Stimulated activated CD4-positive, alpha-beta T cell treated with anti-CD3 and anti-CD28 coated beads, Interleukin-15, amount 100 ng/mL, for 24 hours (primary cell): ENCODE measurements at regions not wholly inside any gene's neighbourhood (a gene's known extent, or its start where the extent isn't known, plus 50 kb on each side); places are given as distances from the start of the nearest gene placed in this dataset.

Source experiments
- DNase-seq: peaks from one replicate; pipeline ENCODE4 v3.0.0-alpha.2; 2020

DNA sequence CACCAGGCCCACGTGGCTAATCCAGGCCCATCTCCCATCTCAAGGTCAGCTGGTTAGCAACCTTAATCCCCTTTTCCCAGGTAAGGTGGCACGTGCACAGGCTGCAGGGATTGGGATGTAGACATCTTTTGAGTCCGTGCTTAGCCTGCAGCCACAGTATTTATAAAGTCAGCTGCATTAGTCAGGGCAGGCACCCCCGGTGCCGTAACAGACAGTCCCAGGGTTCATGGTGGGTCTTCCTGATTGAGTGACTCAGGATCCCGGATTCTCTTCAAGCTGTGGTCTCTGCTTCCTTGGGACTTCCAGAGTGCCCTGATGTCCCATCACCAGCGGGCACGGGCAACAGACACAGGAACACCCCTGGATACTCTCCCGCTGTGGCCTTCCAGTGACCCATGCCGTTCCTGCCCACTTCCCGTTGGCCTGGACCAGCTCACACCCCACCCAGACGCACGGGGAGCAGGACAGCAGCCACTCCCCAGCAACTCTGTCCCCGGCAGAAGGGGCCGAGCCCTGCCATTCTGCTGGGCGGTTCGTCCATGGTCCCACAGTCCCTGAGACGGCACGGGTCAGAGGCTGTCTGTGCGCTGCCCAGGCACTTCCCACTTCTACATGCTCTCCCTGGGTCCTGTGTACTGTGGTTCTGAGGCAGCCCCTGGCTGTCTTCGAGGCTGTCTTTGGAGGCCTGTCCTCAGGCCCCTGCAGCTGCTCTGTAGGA is 248.6 kb upstream of the GSE1 start:
- DNase-seq = no peak

DNA sequence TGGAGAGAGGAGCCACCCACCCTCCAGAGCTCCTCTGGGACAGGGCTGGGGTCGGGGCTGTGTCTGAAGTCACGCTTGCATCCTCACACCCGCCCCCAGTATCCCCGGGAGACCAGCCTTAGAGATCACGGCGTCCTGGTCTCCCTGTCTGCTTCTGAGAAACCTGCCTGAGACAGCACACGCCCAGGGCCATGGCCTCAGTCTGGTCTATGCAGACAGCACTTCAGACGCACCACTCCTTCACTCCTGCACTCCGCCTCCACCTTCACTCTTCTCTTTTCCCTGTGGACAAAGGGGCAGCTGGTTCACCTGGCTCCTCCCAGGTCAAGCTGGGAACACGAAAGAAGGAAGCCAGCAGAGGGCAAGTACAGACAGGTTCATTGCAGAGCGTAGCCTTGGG is 248.0 kb upstream of the GSE1 start:
- no peak for DNase-seq

DNA sequence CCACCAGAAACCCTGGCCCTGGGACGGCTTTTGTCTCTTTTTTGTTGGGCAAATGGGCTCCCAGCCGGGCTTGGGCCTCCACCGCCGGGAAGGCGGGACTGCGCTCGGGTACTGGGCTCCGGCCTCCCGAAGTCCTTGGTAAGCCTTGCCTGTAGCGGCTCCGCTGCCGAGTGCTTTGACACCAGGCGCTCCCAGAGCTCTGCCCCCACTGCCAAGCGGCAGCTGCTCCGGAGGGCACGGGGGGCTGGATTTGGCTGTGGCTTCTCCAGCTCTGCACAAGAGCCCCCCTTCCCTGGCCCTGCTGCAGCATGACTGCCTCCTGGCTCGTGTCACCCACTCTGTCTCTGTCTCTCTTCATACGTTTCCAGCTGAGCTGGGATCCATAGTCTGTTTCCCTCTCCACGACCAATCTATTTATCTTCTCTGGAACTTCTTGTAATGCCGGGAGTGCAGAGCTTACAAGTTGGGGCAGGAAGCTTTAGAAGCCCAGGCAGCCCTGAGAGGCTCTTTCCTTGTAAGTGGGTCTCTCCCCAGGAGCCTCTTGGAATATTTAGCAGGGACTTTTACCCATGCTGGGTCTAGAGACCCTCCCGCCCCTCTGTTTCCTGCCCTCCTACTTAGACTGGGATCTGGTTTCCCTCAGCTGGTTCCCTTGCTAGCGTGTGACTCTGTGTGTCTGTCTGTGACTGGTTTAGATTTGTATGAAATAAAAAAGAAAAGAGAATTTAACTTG is 246.9 kb upstream of the GSE1 start:
- no peak for DNase-seq

DNA sequence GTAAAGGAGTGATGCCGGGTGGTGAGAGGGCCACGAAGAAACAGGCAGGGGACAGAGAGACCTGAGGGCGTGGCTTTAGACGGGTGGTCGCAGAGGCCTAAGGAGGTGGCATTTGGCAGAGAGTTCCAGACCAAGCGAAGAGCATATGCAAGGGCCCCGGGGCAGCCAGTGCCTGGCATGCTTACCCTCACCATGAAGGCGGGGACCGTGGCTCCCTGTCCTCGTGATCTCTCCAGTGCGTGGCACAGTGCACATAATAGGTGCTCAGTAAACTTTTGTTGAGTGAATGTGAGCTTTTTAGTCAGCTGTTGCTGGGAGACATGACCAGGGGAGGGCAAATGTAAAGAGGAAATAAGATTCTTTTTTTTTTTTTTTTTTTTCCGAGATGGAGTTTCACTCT is 245.6 kb upstream of the GSE1 start:
- DNase-seq = no peak

DNA sequence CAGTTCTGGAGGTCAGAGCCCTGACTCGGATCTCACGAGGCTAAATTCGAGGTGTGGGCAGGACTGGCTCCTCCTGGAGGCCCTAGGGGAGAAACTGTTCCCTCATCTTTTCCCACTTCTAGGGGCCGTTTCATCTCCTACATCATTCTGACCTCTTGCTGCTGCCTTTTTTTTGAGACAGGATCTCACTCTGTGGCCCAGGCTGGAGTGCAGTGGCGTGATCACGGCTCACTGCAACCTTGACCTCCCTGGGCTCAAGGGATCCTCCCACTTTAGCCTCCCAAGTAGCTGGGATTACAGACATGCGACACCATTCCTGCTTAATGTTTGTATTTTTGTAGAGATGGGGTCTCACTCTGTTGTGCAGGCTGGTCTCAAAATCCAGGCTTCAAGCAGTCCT is 244.1 kb upstream of the GSE1 start:
- DNase-seq = no peak

DNA sequence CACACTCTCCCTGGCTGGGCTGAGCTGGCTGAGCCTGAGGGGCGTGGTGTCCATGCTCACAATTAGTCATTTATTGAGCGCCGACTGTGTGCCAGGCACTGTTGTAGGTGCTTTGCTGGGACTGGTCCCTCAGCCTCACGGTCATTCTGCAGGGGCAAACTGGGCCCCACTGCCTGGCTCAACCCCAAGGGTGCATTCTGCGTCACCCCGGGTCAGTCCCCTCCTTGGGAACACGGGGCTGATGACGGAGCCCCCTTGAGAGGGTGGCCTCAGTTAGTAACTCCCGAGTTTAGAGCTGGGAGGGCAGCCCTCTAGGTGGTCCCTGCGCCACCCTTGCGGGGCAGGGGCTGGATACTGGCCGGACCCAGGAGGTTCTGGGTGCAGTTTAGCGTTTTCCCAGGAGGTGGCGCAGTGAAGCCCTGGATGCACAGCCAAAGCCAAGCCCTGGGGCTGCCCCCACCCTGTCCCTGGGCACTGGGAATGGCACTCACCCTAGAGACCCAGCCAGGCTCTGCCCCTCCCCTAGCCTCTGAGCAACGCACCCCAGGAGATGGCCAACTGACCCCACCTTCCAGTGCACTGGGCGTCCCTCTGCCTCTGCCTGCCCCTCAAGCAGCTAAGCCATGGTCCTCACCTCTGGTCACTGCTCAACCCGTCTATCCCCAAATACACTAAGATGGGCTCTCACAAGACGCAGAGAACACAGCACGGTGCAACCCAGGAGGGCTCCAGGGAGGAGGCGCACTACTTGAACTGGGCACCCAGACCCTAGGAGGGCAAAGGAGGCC is 243.2 kb upstream of the GSE1 start:
- DNase-seq = peak; percentile 68

DNA sequence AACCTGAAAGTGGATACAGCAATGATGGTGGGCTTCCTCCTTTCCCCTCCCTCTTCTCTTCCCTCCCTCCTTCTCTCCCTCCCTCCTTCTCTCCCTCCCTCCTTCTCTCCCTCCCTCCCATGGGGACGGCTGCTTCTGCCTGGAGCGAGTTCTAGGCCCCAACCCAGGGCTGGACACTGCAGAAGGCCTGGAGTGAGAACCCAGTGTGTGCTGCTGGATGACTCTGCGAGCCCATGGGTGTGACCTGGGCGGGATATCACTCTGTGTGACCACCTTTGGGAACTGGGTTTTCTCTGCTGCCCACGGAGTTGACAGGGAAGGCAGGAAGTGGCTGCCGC is 242.6 kb upstream of the GSE1 start:
- no peak for DNase-seq

DNA sequence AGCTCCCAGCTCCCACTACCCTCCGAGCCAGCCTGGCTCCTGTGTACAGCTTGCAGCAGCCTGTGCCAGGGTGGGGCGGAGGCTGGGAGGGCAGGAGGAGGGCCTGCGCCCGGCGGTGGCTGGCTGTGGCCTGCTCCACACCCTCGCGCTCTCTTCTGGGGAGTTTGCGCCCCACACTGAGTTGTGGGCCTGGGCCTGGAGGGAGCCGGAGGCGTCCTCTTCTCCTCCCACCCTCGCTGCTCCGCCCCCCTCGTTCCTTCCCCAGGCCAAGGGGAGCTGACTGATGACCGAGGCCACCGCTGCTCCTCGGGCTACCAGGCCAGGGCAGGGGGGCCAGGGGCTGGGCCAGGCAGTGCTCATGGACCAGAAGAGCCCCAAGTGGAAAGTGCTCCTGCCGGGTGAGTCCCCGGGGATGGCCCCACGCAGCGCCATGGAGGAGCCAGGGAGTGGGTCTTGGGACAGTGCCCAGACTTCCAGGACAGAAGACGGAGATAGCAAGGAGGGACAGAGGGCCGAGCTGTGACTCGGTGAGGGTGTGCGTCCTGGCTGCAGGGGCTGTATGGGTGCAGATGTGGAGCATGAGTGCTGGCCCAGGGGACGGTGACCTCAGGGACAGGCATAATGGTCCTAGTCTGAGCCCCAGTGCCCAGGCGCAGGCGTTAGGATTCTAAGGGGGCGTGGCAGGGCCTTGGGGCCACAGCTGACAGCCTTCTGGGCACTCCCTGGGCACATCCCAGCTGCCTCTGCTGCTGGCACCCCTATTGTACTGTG is 242.1 kb upstream of the GSE1 start:
- DNase-seq = no peak

DNA sequence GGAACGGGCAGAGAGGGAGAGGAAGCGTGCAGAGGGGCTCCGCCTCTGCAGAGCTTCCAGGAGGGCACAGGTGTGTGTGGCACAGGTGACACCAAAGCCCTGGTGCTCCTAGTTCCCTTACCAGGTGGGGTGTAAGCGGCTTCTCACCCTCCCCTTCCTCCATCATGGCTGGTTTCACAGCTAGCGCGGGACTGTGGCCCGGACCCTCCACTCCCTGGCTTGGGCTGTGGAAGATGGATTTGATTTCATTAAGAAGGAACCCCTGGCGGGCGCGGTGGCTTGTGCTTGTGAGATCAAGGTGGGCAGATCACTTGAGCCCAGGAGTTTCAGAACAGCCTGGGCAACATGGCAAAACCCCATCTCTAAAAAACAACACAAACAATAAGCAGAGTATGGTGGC is 241.2 kb upstream of the GSE1 start:
- no peak for DNase-seq

DNA sequence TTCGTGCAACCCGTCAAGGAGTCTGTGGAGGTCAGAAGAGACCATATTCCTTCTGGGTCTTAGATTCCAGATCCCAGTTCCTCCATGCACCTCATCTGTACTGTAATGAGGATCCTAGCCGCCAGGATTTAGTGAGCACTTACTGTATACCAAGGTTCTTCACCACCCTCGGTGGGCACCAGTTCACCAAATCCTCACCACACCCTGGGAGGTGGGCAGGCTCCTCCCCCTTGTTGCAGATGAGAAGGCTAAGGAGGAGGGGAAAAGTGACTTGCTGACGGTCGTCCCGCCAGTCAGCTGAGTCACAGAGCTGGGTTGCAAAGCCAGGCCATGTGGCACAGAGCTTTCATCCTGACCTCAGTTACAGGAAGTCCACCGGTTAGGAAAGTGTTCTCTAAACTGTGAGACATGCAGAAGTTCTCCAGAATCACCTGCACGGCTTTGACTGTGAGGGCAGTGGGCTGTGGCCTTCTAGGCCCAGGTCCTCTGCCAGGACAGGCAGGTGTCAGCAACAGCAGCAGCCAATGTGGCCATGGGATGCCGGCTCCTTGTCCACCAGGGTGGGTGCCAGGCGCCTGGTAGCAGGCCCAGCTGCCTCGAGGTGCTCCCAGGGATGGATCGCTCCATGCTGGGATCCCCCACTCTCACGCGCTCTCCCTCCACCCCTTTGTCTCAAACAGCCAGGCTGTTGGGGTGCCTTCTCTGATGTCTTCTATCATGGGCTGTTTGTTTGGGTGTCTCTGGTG is 240.3 kb upstream of the GSE1 start:
- peak; percentile 54 for DNase-seq

DNA sequence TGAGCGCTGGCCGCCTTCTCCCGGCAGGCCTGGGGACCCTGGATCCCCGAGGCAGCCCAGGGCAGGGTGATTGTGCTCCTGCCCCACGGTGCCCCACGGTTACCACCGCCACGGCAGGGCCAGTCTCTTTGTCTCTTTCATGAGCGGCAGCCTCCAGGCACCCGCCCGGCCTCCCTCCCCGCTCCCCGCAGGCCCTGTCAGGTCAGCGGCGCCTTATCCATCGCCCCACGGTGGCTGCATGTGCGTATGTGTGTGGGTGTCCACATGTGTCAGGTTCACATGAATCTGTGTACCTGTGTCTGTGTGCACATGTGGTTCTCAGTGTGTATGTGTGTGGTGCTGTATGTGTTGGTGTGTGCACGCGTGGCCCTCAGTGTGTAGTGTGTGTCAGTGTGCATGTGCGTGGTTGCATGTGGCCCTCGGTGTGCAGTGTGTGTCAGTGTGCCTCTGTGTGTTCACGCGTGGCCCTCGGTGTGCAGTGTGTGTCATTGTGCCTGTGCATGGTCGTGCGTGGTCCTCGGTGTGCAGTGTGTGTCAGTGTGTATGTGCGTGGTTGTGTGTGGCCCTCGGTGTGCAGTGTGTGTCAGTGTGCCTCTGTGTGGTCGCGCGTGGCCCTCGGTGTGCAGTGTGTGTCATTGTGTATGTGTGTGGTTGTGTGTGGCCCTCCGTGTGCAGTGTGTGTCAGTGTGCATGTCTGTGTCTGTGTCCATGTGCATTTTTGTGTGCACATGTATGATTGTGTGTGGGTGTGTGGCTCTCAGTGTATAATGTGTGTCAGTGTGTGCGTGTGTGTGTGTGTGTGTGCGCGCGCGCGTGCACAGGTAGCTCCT is 239.2 kb upstream of the GSE1 start:
- DNase-seq = no peak

DNA sequence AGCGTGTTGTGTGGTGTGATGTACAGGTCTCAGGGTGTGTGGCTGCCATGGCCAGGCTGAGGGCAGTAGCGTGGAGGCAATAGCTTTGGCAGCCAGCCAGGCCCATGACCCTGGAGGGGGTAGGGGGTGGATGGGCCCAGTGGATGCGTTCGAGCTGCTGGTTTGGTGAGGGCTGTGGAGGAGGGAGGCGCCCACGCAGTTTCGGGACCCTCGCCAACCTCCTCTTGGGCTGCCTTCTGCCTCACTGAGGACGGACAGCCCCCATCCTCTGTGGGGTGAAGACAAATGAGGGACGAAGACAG is 238.6 kb upstream of the GSE1 start:
- no peak for DNase-seq

DNA sequence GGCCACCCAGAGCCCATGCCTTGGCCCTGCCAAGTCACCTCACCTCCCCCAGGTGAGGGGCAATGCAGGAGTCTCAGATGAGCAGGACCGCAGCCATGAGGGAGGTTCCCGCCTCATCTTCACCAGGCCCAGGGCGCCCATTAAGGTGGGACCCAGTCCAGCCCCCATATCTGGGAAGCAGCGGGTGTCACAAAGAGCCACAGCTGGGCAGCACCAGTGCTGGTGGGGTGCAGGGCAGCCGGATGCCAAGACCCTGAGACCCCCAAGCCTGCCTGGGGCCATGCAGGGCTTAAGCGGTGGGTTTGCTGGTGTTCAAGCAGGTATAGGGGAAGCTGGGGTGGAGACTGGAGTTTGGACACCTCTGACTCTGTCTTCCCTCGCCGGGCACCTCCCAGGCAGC is 237.8 kb upstream of the GSE1 start:
- DNase-seq = no peak

DNA sequence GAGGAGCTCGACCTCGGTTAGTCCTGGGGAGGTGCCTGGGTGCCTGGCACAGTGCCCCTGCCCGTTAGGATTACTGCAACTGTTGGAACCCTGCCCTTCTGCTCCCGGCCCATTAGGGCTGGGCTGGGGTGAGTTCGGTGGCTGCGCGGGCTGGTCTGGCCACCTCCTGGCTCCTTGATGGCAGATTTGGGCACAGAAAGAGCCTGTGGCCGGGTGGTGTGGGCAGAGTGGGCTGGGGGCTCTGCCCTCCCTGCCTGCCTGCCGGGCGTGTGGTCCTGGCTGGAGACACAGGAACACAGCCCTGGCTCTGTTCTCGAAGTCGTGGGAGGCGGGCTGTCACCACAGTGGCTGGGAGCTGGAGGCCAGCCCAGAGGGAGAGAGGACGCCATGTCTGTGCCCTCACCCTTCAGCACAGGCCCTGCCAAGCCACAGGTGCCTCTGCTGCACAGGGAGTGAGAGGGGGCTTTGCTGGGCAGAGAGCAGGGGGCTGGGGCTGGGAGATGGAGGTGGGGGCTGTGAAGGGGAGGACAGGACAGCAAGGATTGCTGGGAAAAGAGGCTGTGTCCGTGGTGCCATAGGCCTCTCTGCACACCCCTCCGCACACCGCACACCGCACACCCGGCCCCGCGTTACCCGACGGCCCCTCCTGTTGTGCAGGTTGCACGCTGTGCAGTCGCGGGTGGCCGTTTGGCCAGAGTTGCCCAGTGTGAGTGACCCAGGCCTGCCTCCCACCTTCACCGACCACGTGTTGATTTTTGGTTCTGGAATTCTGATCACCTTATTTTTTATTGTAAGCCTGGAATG is 236.6 kb upstream of the GSE1 start:
- DNase-seq = no peak

DNA sequence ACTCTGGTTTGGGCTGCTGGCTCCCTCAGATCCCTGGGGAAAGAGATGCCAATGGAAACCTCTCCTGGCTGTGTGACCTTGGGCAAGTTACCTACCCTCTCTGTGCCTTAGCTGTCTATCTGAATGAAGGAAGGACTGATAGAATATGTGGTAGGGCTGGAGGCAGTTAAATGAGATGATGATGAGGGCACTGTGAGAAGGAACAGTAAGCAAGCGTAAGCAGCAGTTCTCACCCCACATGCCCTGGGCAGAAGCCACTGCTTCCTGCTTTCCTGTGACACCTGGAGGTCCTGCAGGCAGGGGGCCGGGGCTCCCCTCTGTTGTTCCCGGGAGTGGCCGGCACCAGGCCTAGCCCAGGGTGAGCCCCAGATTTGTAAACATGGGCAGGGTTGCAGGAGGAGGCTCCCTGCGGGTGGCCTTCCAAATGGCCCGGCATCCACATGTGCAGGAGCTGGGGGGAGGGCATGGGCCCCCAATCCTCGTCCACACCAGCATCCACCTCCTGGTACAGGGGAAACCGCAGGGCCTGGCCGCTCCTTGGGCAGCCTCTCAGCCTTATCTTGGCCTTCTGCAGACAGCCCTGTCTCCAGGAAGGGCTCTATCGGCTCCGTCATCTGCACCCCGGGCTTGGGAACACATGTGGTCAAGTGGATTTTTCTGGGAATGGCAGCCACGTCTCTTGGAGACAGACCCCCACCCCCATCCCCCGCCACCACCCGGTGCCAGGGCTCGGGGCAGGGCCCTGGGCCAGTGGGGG is 235.6 kb upstream of the GSE1 start:
- DNase-seq = no peak

DNA sequence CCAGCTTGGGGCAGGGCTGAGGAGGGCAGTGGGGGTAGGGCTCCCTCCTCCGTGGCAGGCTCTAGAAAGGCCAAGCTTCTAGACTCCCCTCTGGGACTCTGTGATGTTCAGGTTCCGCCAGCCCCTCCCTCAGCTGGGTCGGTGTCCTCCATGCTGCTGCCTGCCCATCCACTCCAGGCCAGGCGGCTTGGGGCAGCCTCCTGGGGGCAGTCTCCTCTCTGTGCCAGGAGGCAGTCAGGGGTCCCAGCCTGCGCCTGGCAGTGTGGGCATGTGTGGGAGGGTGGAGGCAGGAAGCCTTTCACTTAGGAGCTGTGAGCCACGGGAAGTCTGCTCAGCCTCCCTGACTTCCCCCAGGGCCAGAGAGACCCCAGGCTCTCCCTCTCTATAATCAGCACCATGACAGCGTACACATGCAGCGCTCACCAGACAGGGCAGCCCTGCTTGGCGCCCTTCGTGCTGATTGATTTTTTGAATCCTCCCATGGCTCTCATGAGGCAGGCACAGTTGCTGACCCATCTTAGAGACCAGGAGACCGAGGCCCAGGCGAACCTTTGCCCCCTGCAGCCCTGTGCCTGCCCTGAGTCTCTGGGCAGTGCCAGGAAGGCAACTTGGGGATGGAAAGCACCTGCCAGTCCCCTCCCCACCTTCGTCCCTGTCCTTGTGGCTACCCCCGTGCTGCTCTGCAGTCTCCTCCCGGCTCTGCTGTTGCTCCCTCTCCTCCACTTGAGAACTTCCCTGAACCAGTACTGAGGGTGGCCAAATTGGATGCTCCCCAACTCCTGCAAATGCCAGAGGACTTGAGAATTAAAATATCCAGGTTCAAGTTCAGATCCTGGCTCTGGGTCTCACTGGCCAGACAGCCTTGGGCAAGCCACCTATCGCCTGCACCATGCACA is 234.7 kb upstream of the GSE1 start:
- no peak for DNase-seq

DNA sequence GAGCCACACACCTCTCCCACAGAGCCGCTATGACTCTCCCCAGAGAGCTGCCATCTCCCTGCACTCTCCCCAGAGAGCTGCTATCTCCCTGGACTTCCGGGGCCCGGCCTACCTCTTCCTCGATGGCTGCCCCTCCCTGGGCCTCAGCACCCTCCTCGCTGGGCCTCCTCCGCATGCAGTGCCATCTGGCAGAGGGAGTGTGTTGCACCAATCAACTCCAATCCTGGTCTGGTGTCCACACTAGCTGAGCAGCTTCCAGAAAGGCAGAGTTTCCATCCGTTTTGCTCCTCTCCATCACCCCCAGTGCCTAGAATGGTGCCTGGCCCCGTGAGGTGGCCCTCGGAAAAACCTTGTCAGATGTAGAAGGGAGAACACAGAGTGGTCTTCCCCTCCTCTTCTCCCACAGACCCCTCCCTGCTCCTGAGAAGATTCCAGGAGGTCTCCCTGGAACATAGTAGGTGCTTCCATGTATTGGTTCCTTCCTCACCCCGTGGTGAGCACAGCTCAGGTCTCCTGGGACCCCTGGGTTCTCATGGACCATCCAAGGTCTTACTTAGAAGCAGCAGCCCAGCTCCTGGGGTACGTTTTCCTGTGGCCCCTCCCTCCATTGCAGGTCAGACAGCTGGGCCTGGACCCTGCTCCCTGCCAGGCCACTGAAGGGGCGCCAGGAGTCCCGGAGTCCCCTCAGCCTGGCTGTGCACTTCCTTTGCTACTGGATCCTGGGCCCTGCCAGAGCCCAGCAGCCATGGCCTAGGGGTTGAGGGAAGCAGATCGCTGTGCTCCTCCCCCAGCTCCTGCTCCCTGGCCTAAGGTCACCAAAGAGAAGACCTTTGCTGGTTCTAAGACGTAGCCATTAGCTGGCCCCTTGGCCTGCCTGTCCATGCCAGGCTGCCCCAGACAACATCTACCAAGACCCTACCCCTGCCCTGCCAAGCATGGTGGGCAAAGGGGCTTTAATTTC is 233.8 kb upstream of the GSE1 start:
- no peak for DNase-seq

DNA sequence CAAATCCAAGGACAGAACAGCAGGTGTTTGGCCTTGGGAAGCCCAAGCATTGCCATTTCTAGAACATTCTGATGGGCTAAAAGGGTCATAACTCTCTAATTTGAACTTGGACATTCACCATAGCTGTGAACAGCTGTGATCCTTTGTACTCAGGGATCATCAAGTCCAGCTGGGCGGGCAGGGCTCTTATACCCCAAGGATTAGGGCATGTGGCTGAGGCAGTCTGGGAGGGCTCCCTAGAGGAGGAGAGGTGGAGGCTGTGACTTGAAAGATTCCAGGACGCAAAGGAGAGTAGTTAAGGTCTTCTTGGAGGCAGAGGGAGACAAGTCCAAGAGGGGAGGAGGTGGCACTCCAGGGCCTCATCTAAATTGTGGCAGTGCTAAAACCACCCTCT is 233.1 kb upstream of the GSE1 start:
- DNase-seq = no peak
